Epithelial cell of prostate (primary cell): ENCODE measurements at regions not wholly inside any gene's neighbourhood (a gene's known extent, or its start where the extent isn't known, plus 50 kb on each side); places are given as distances from the start of the nearest gene placed in this dataset.
"Not testable (repeated sequence)": the region's sequence is repeated elsewhere in the genome, so short reads cannot be mapped to it uniquely, and the experiment has no call there.

Source experiments
- DNase-seq: peaks from one replicate; pipeline ENCODE4 v3.0.0-alpha.2; 2011; ENCODE audit warnings: low read depth, low spot score
- H3K27ac ChIP-seq: fragments of 450-650 bp; 2 replicates; pipeline ENCODE4 v1.5.1; 2017; ENCODE audit warnings: mild to moderate bottlenecking

DNA sequence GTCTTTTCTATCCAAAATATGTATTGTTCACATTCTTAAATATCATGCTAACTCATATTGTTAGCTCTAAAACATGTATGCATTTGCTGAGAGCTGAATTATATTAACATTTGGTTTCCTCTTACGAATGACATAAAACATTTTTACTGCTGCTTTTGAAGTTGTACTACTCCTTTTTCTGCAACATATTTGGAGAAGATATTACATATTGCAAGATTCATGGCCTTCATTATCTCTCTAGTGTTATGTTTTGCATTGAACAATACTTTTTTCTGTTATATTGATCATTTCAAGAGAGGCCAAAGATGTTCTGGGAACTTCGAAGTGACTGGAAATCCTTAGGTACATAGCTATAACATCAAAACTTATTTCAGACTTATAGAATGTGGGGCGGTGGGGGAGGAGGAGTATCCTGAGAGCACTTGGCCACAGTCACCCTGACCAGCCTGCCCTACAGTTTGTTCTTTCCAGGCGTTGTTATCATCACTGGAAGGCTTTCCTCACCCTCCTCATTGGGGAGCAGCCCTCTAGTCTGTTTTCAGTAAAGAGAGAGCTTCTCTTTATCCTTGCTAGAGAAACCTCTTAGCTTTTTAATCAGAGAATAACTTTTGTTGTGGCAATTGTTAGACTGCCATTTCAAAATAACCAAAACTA lies 868.6 kb downstream of the OTOL1 start:
- no peak for DNase-seq
- H3K27ac ChIP-seq = no peak overlapping the region

DNA sequence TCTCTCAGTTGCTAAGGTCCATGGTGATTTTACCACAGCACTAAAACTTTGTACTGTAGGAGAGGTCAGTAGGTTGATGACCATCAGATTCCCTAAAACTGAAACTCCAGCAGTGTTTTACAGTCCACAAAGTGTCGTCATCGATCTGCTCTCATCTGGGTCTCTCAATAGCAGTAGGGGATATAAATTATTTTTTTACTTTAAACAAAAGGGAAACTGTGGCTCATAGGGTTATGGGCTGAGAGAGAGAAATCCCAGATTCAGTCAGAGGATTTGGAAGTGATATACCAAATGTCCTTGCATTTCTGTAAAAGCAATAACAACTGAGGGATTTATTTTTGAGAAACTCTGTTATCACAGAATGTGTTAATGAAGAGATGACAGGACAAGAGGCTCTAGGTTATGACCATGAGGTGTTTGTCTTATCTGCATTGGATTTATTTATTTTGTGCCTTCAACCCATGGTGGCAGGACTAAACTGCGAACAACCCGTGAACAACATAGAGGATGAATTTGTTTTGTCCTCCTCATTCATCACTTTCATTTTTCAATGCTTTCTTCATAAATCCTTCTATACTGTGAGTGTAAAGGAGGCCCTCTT lies 869.7 kb downstream of the OTOL1 start:
- DNase-seq = no peak

DNA sequence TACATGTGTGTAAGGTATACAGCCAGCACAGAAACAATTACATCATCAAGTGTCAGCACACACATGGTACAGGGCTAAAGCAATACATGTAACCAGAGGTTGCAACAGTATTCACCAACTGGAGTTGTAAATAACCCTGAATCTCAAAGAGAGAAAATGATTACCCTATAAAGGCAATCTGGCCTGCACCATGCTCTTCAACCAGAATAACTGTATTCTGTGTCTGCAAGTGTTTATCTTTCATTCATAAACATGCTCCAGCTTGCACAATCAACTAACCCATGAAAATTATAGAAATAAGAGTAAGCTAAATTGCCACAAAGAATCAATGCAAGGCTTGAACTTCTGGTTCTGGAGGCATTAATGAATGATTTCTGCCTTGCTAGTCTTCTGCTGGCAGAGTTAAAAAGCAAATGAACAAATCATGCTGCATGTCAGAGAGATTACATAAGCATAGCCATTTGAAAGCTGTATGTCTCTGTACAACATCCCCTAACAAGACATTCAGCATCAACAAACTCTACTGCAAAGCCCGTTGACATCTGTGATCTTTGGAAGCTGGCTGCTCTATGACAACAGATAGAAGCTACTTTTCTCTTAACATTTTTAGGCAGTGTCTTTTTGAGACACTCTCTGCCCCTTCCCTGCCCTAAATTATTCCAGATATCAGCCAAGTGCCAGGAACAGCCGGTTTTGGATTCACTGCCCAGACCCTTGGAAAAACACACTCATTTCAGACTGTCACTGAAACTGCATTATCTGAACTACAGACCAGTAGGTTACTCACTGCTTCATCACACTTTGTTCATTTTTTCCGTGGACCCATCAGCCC lies 871.0 kb downstream of the OTOL1 start:
- no peak for DNase-seq
- H3K27ac ChIP-seq = no peak overlapping the region

More for the DNA sequence above, 869.7 kb downstream of the OTOL1 start:
- no peak overlapping the region for H3K27ac ChIP-seq

DNA sequence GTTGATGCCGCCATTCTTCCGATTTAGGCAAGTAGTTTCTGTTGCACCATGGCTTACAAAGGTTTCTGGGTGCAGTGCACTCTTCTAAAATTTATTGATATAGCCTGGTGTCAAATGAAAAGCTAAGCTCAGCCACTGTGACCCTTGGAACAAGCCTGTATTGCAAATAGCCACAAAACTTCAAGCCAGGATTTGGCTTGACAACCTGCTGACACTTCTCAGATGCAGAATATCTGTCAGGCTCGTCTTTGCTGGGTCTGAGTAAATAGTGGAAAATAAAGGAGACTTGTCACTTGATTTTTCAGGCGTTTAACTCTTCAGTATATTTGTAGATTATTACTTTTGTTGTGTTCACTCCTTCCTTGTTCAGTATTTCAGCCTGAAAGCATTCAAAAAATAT lies 871.8 kb downstream of the OTOL1 start:
- H3K27ac ChIP-seq = no peak overlapping the region
- DNase-seq = no peak

DNA sequence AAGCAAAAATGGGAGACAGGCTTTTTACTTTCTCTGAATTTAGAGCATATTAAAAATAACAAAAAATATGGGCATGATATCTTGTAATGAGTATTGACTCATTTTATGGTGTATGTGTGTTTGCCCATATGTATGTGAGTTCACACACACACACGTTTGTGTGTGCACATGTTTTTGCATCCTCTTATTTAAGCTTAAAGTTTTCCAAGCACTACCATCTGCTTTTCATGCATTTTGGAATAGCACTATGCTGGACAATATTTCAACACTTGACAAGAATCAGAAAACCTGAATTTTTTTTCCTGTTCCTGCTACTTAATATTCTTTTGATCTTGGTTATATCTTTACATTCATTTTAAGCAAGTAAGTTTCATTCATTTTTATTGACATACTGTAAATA lies 872.7 kb downstream of the OTOL1 start:
- DNase-seq = no peak
- H3K27ac ChIP-seq = no peak overlapping the region

DNA sequence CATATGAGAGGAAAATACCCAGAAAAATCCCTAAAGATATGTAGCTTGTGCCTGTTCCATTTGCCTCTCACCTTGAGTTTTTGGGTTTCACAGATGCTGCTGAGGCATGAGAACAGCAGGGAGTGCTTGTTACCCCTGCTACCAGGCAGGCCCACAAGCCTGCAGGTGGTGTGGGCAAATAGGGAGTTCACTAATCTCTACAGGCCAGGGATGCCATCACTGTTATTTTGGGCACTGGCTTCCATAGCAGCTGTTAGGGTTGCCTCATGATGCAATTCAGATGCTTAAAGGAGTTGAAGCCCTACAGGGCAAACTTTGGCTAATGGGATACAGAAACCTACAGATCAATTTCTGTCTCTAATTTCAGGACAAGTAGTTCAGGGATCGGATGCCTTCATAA lies 873.5 kb downstream of the OTOL1 start:
- no peak overlapping the region for H3K27ac ChIP-seq
- no peak for DNase-seq

DNA sequence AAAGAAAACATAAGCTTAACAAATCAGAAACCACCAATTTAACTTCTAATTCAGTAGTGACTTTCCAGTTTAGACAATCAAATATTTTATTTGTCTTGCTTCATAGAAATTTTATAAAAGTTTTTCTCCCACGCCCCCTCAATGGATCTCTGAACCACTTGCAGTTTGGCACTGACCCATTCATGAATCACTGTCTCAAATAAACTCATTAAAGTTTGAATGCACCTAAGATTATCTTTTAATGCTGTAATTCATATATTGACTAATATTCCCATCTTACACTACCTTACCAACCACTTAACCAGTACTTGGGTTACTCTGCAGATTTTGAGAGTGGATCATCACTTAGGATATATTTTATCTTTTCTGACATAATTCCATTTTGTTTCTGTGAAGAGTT lies 880.2 kb downstream of the OTOL1 start:
- DNase-seq = no peak
- no peak overlapping the region for H3K27ac ChIP-seq

DNA sequence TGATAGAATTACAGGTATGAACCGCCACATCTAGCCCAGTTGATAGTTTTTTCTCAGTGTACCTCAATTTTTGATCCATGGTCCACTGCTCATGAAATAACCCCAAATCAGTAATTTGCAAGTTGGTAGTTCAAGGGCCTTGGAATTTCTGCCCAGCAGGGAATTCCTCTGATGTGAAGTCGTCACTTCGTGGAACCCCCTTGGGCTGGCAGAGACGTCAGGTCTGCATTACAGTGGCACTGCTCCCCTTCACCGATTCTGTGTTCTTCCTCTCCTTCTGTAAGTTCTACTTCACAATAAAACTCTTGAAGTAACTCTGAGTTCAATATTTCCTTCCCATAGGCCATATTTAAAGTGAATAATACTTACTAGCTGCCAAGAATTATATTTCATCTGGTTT lies 881.0 kb downstream of the OTOL1 start:
- no peak for DNase-seq
- no peak overlapping the region for H3K27ac ChIP-seq

DNA sequence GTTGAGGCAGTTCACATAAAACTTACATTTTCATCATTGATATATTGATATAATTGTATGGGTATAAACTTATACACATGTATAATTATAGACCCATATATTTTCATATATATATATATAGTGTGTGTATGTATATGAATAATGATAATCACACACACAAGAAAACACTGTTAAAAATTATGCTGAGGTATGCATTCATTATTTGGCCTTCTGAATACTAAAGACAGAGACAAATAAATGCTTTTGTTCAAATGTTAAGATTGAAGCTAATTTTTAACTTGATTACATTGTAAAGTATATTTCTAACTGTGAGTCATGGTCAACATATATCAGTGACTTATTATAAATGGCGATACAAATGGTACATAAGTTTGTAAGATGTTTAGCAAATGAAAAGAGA lies 888.8 kb downstream of the OTOL1 start:
- no peak overlapping the region for H3K27ac ChIP-seq
- DNase-seq = no peak

DNA sequence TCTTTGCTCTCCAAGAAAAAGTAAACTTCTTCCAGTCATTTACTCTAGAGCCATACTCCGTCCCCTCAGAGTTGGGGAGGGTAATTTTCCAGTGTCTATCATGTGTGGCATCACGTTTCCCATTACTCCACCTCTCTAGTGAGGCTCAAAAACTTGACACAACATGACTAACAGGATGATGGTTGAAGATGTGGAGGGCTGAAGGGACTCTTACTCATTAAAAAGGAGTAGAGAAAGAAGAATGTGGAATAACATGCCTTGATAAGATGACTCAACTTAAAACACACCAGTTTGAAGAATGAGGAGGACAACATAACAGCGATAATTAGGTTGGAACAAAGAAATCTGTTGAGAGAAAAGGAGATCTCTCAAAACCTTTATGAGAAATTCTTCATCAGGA lies 894.3 kb downstream of the OTOL1 start:
- H3K27ac ChIP-seq = peak overlapping the region; percentile 83
- DNase-seq = peak; percentile 51

DNA sequence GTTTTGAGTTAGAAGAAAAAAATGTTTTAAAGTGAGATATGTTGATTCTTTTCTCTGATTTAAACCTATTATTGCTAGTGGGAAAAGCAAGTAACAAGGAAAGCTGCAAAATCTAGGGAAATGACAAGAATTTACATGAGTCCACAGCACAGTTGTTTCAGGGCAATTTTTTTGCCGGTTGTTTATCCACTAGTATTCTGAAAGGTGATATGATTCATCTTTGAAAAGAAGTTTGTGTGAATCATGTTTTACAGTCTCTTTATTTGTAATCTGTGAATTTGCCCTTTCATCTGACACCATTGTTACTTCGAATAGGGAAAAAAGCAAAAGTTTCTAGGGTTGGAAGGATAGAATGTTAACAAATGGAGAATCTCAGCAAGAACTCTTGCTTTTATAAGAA lies 894.7 kb downstream of the OTOL1 start:
- H3K27ac ChIP-seq = peak overlapping the region; percentile 83
- peak; percentile 2 for DNase-seq

DNA sequence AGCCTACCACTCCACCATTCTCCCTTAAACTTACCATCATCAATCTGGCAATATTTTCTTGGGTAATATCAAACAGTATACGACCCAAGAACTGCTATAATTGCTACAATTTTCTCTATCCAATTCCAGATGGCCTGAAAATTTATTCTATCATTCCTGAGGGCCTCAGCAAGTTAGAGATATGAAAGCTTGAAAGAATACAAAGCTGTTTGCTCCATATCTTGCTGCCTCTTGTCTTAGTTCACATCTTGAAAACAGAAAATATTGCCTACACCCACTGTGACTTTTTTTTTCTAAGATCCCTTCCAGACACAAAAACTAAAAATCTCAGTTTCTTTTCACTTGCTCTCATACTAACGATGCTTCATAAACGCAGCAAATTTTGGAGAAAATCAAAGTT lies 898.9 kb downstream of the OTOL1 start:
- DNase-seq = no peak

DNA sequence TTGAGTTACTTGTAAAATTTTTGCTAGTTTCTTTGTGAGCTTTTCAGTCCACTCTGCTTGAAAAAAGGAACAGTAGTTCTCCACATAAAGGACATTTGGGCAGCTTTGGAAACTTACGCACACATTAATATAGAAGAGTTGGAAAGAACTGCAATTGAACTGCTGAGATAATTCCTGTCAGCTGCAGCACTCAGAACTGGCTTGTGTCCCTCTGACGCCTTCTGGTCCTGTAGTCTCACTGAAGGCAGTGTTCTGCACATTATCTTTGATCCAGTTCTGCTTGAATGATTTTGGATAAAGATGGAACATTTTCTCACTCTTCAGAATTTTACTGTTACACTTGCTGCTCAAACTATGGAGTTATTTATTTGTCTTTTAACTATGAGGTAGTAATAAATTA lies 901.9 kb downstream of the OTOL1 start:
- DNase-seq = no peak
- no peak overlapping the region for H3K27ac ChIP-seq

More for the DNA sequence above, 898.9 kb downstream of the OTOL1 start:
- no peak overlapping the region for H3K27ac ChIP-seq

DNA sequence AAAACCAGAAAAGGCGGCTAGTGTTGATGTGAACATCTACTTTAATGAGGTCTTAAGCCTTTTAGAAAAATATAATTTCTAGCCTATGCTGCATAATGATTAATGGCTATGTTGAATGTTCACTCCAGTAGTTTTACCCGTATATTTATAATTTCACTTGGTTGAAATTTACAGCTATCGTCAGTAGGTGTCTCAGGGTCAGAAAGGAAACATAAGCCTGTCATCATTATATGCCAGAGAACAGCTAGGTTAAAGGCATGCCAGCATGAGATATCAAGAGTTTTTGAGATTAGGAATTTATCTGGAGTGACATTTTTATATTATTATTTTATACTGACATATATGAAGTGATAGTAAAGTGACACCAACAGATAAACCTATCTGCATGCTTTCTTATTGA lies 904.1 kb downstream of the OTOL1 start:
- no peak overlapping the region for H3K27ac ChIP-seq
- DNase-seq = no peak

DNA sequence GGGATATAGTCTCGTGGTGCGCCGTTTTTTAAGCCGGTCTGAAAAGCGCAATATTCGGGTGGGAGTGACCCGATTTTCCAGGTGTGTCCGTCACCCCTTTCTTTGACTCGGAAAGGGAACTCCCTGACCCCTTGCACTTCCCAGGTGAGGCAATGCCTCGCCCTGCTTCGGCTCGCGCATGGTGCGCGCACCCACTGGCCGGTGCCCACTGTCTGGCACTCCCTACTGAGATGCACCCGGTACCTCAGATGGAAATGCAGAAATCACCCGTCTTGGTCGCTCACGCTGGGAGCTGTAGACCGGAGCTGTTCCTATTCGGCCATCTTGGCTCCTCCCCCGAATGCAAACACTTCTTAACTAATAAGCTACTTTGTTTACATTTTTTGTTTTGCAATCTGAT lies 914.9 kb downstream of the OTOL1 start:
- H3K27ac ChIP-seq, DNase-seq: not testable (repeated sequence)

DNA sequence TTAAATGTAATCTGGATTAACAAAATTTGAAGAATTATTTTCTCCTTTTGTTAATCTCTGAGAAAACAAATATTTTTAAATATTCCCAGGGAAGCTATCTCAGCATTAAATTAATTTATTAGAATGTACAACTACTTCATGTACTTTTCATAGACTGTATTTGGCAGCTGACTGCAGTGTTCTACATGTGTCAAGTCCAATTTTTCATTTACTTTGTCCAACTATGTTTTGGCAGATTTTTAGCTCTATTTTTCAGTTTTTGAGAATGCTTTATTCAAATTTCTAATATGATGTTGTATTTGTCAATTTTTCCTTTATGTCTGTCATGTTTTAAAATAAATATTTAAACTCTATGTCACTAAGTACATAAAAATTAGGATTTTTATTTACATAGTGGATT lies 925.1 kb downstream of the OTOL1 start:
- DNase-seq = no peak
- no peak overlapping the region for H3K27ac ChIP-seq

DNA sequence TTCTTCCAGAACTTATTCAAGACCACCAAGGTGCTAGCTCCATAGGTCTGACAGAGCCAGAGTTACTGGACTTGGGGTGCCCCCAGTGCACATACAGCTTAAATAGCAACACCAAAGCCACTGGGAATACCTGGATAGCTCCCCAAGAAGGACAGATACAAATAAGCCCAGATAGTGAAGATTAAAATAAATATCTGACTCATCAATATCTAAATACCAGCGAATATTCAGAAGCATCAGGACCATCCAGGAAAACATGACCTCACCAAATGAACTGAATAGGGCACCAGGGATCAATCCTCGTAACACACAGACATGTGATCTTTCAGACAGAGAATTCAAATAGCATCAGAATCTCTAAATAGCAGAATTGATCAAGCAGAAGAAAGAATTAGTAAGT lies 931.6 kb downstream of the OTOL1 start:
- H3K27ac ChIP-seq = no peak overlapping the region
- DNase-seq = no peak

DNA sequence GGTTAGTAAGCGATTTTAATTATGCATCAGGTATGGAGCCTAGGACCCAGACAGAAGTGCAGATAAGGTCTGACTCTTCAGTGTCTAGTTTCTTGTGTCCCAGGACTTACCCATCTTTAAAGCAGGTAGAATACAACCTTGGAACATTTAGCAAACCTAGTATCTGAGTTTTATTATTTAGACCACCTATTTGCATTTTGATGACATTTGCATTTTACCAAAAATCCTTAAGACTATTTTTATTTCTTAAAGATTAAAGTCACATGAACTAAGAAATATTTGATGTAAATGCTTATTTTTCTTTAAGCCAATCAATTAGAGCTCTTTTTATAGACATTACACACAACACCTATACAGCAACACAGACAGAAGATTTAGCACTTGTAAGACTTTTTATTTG lies 939.1 kb downstream of the OTOL1 start:
- DNase-seq = no peak

DNA sequence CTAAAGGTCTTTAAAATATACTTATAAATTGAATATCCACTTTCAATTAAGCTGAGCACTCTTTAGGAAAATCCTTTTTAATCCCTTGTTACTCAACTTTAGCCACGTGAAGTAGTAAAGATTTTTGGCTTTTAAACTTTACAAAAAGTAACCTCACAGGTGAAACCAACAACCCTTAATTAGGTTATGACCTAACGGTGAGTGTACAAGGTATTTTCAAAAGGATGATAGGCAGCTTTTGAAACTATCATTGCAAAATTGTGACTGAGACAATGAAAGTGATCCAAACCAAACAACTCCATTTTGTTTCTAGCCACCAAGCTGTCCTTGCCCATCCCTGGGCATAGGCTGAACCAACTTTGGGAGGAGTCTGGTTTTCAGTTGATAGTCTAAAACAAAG lies 940.2 kb downstream of the OTOL1 start:
- no peak for DNase-seq
- H3K27ac ChIP-seq = no peak overlapping the region

More for the DNA sequence above, 939.1 kb downstream of the OTOL1 start:
- H3K27ac ChIP-seq = no peak overlapping the region

DNA sequence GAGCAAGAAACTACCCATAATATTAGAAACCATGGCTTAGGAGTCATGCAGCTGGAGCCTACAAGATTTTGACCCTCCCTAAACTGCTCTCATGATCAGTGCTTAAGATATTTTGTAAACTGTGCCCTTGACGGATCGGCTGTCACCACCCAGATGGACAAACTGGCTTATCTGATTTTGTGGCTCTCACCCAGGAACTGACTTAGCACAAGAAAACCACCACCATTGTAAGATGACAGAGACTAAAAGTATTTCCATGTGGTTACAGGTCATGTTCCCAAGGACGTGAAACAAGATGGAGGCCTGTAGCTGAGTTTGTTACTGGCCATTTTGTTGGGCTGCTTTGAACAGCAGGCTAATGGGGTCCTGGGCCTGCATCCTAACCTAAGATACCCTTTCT lies 940.9 kb downstream of the OTOL1 start:
- no peak for DNase-seq
- H3K27ac ChIP-seq = no peak overlapping the region

DNA sequence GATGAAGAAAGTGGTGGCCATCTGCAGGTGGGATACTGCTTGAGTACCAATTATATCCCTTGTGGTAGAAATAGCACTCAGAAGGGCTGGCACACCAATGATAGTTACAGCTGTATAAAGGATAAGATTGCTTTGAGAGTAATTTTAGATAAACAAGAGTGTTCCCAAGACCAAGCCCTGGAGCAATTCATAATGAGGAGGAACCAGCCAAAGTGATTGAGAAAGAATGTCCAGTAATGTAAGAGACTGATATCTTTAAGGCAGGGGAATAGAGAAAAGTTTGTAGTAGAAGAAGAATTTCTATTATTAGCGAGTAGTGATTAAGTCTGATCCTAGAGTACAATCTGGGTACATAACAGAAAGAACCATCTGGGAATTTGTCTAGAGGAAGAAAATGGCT lies 945.1 kb downstream of the OTOL1 start:
- H3K27ac ChIP-seq = no peak overlapping the region
- DNase-seq = no peak
